ENCODE measurements at regions not wholly inside any gene's neighbourhood (a gene's known extent, or its start where the extent isn't known, plus 50 kb on each side); places are given as distances from the start of the nearest gene placed in this dataset.

DNA sequence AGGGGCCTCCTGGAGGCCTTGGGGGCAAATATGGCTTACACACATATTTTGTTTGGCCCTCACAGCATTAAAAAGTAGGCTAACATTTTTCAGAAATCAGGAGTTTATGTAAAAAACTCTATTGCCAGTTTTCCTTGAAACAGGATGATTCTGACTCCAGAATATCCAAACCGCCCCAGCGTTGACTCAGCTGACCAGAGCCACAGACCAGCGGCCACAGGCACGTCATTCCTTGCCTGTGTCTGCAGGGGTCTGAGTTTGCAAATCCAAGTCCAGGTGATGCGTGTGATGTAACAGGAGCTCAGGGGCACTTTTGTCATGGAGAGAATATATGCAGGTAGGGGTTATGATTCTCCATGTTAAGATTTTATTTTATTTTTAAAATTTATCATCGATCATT is 79.4 kb upstream of the ALKAL2 start:
- no peak for TF ChIP-seq POLR2AphosphoS5 (IDR thresholded peaks at IDR 0.05; ENCODE audit: low read depth, low read length)
- TF ChIP-seq POLR2A (IDR thresholded peaks at IDR 0.05; ENCODE audit: low read depth, low read length), result no peak
- TF ChIP-seq SPI1 (IDR thresholded peaks at IDR 0.05; ENCODE audit: low read depth, low read length), result no peak

Data from GM12891 (cell line).